ENCODE measurements at regions not wholly inside any gene's neighbourhood (a gene's known extent, or its start where the extent isn't known, plus 50 kb on each side); places are given as distances from the start of the nearest gene placed in this dataset.

- no peak overlapping the region for H3K27ac Mint-ChIP-seq
- H3K9me3 ChIP-seq (ENCODE audit: control insufficient read depth in 2 of 3, low read length in 3 of 3): no peaks in the 10 kb centered on the region
- no peak overlapping the region for H3K27ac ChIP-seq (ENCODE audit: low read depth, low read length)
- no peaks in the 10 kb centered on the region for H3K4me1 Mint-ChIP-seq
- no peaks in the 10 kb centered on the region for H3K27me3 ChIP-seq (ENCODE audit: control insufficient read depth in 2 of 2, insufficient read depth in 2 of 2, low read length in 2 of 2)
- intact Hi-C loops (cut with micrococcal nuclease): no loop called here
- H3K36me3 Mint-ChIP-seq: no peaks in the 10 kb centered on the region
- DNase-seq (no peak), ATAC-seq (no peak)
- no peak overlapping the region for H3K4me3 ChIP-seq (ENCODE audit: low read length)
- H3K27me3 Mint-ChIP-seq: peaks cover 6 to 30% (median 21%) of the 10 kb centered on the region in 5 donors
- peaks cover 0 to 2% (median 0%) of the 10 kb centered on the region in 11 donors for H3K9me3 Mint-ChIP-seq
- no peaks in the 10 kb centered on the region for H3K36me3 ChIP-seq (ENCODE audit: control insufficient read depth in 2 of 3, insufficient read depth in 3 of 3, low read length in 3 of 3)
- ChIA-PET CTCF (no interaction called here), POLR2A (no interaction called here)
- H3K4me3 Mint-ChIP-seq: no peak overlapping the region
- H3K4me1 ChIP-seq (ENCODE audit: control insufficient read depth in 2 of 2, insufficient read depth in 2 of 2, low read length in 2 of 2): no peaks in the 10 kb centered on the region
Observed at GRCh38 chr1:232110281-232111090, 483.9 kb downstream of the DISC1 start.

GRCh38 chr1:232109391-232109790, 482.8 kb downstream of the DISC1 start:
- CTCF ChIA-PET: no interaction called here
- H3K27me3 ChIP-seq (ENCODE audit: control insufficient read depth in 2 of 2, insufficient read depth in 2 of 2, low read length in 2 of 2): no peaks in the 10 kb centered on the region
- H3K27ac Mint-ChIP-seq: no peak overlapping the region
- H3K9me3 Mint-ChIP-seq: peaks cover 0 to 2% (median 0%) of the 10 kb centered on the region in 11 donors
- no peak overlapping the region for H3K4me3 Mint-ChIP-seq
- no peaks in the 10 kb centered on the region for H3K9me3 ChIP-seq (ENCODE audit: control insufficient read depth in 2 of 3, low read length in 3 of 3)
- DNase-seq: no peak
- H3K27me3 Mint-ChIP-seq: peaks cover 6 to 30% (median 21%) of the 10 kb centered on the region in 5 donors
- no peaks in the 10 kb centered on the region for H3K4me1 ChIP-seq (ENCODE audit: control insufficient read depth in 2 of 2, insufficient read depth in 2 of 2, low read length in 2 of 2)
- no peaks in the 10 kb centered on the region for H3K4me1 Mint-ChIP-seq
- H3K27ac ChIP-seq (ENCODE audit: low read depth, low read length): no peak overlapping the region
- H3K4me3 ChIP-seq (ENCODE audit: low read length): no peak overlapping the region
- intact Hi-C loops (cut with micrococcal nuclease): no loop called here
- no peaks in the 10 kb centered on the region for H3K36me3 ChIP-seq (ENCODE audit: control insufficient read depth in 2 of 3, insufficient read depth in 3 of 3, low read length in 3 of 3)
- no peaks in the 10 kb centered on the region for H3K36me3 Mint-ChIP-seq
- no peak for ATAC-seq
- POLR2A ChIA-PET: no interaction called here

- Histone ChIP-seq H3K27me3 (ENCODE audit: control insufficient read depth in 2 of 2, insufficient read depth in 2 of 2, low read length in 2 of 2) (no peaks in the 10 kb centered on the region), H3K36me3 (ENCODE audit: control insufficient read depth in 2 of 3, insufficient read depth in 3 of 3, low read length in 3 of 3) (no peaks in the 10 kb centered on the region), H3K4me1 (ENCODE audit: control insufficient read depth in 2 of 2, insufficient read depth in 2 of 2, low read length in 2 of 2) (no peaks in the 10 kb centered on the region), H3K27ac (ENCODE audit: low read depth, low read length) (no peak overlapping the region), H3K9me3 (ENCODE audit: control insufficient read depth in 2 of 3, low read length in 3 of 3) (no peaks in the 10 kb centered on the region), H3K4me3 (ENCODE audit: low read length) (no peak overlapping the region)
- ChIA-PET POLR2A (no interaction called here), CTCF (no interaction called here)
- no peaks in the 10 kb centered on the region for H3K36me3 Mint-ChIP-seq
- H3K27me3 Mint-ChIP-seq: peaks cover 6 to 30% (median 21%) of the 10 kb centered on the region in 5 donors
- peaks cover 0 to 2% (median 0%) of the 10 kb centered on the region in 11 donors for H3K9me3 Mint-ChIP-seq
- H3K4me3 Mint-ChIP-seq: no peak overlapping the region
- H3K27ac Mint-ChIP-seq: no peak overlapping the region
- DNase-seq (no peak), ATAC-seq (no peak)
- intact Hi-C loops (cut with micrococcal nuclease): no loop called here
- H3K4me1 Mint-ChIP-seq: no peaks in the 10 kb centered on the region
Observed at GRCh38 chr1:232108598-232108997, 482.0 kb downstream of the DISC1 start.

GRCh38 chr1:232106415-232106814, 479.8 kb downstream of the DISC1 start:
- Mint-ChIP-seq H3K27me3 (peaks cover 6 to 25% (median 14%) of the 10 kb centered on the region in 5 donors), H3K9me3 (peaks cover 0 to 3% (median 0%) of the 10 kb centered on the region in 11 donors), H3K27ac (no peak overlapping the region), H3K4me1 (no peaks in the 10 kb centered on the region), H3K4me3 (no peak overlapping the region), H3K36me3 (no peaks in the 10 kb centered on the region)
- Histone ChIP-seq H3K36me3 (ENCODE audit: control insufficient read depth in 2 of 3, insufficient read depth in 3 of 3, low read length in 3 of 3) (no peaks in the 10 kb centered on the region), H3K4me3 (ENCODE audit: low read length) (no peak overlapping the region), H3K27me3 (ENCODE audit: control insufficient read depth in 2 of 2, insufficient read depth in 2 of 2, low read length in 2 of 2) (no peaks in the 10 kb centered on the region), H3K9me3 (ENCODE audit: control insufficient read depth in 2 of 3, low read length in 3 of 3) (no peaks in the 10 kb centered on the region), H3K27ac (ENCODE audit: low read depth, low read length) (no peak overlapping the region), H3K4me1 (ENCODE audit: control insufficient read depth in 2 of 2, insufficient read depth in 2 of 2, low read length in 2 of 2) (no peaks in the 10 kb centered on the region)
- DNase-seq: no peak
- ChIA-PET CTCF (no interaction called here), POLR2A (no interaction called here)
- intact Hi-C loops (cut with micrococcal nuclease): no loop called here
- no peak for ATAC-seq

GRCh38 chr1:232105561-232105960, 479.0 kb downstream of the DISC1 start:
- Mint-ChIP-seq H3K27ac (no peak overlapping the region), H3K4me1 (no peaks in the 10 kb centered on the region)
- H3K4me1 ChIP-seq (ENCODE audit: control insufficient read depth in 2 of 2, insufficient read depth in 2 of 2, low read length in 2 of 2): no peaks in the 10 kb centered on the region

GRCh38 chr1:232101231-232101630, 474.6 kb downstream of the DISC1 start:
- Mint-ChIP-seq H3K27ac (no peak overlapping the region), H3K27me3 (peaks cover 0 to 21% (median 12%) of the 10 kb centered on the region in 5 donors), H3K4me1 (peaks cover 0 to 1% (median 0%) of the 10 kb centered on the region in 7 donors), H3K4me3 (no peak overlapping the region), H3K36me3 (peaks cover 0 to 7% (median 3%) of the 10 kb centered on the region in 5 donors), H3K9me3 (peaks cover 0 to 27% (median 9%) of the 10 kb centered on the region in 11 donors)
- Histone ChIP-seq H3K27ac (ENCODE audit: low read depth, low read length) (no peak overlapping the region), H3K4me3 (ENCODE audit: low read length) (no peak overlapping the region), H3K36me3 (ENCODE audit: control insufficient read depth in 2 of 3, insufficient read depth in 3 of 3, low read length in 3 of 3) (no peaks in the 10 kb centered on the region), H3K9me3 (ENCODE audit: control insufficient read depth in 2 of 3, low read length in 3 of 3) (no peaks in the 10 kb centered on the region), H3K27me3 (ENCODE audit: control insufficient read depth in 2 of 2, insufficient read depth in 2 of 2, low read length in 2 of 2) (no peaks in the 10 kb centered on the region), H3K4me1 (ENCODE audit: control insufficient read depth in 2 of 2, insufficient read depth in 2 of 2, low read length in 2 of 2) (no peaks in the 10 kb centered on the region)
- DNase-seq (no peak), ATAC-seq (no peak)
- ChIA-PET CTCF (interaction anchor here (0.5 kb wide), 1 partner anchor 38 kb away, joined by 4 read pairs; no protein-coding TSS in a partner anchor), POLR2A (no interaction called here)
- intact Hi-C loops (cut with micrococcal nuclease): no loop called here

More at GRCh38 chr1:232105561-232105960, 479.0 kb downstream of the DISC1 start:
- Mint-ChIP-seq H3K27me3 (peaks cover 4 to 17% (median 10%) of the 10 kb centered on the region in 5 donors), H3K9me3 (peaks cover 0 to 3% (median 0%) of the 10 kb centered on the region in 11 donors), H3K4me3 (no peak overlapping the region), H3K36me3 (no peaks in the 10 kb centered on the region)
- ChIA-PET CTCF (no interaction called here), POLR2A (no interaction called here)
- Histone ChIP-seq H3K27me3 (ENCODE audit: control insufficient read depth in 2 of 2, insufficient read depth in 2 of 2, low read length in 2 of 2) (no peaks in the 10 kb centered on the region), H3K36me3 (ENCODE audit: control insufficient read depth in 2 of 3, insufficient read depth in 3 of 3, low read length in 3 of 3) (no peaks in the 10 kb centered on the region), H3K9me3 (ENCODE audit: control insufficient read depth in 2 of 3, low read length in 3 of 3) (no peaks in the 10 kb centered on the region), H3K4me3 (ENCODE audit: low read length) (no peak overlapping the region), H3K27ac (ENCODE audit: low read depth, low read length) (no peak overlapping the region)
- DNase-seq: no peak
- ATAC-seq: no peak
- intact Hi-C loops (cut with micrococcal nuclease): no loop called here

- Histone ChIP-seq H3K36me3 (ENCODE audit: control insufficient read depth in 2 of 3, insufficient read depth in 3 of 3, low read length in 3 of 3) (no peaks in the 10 kb centered on the region), H3K4me1 (ENCODE audit: control insufficient read depth in 2 of 2, insufficient read depth in 2 of 2, low read length in 2 of 2) (no peaks in the 10 kb centered on the region), H3K4me3 (ENCODE audit: low read length) (no peak overlapping the region), H3K27ac (ENCODE audit: low read depth, low read length) (no peak overlapping the region), H3K9me3 (ENCODE audit: control insufficient read depth in 2 of 3, low read length in 3 of 3) (no peaks in the 10 kb centered on the region), H3K27me3 (ENCODE audit: control insufficient read depth in 2 of 2, insufficient read depth in 2 of 2, low read length in 2 of 2) (no peaks in the 10 kb centered on the region)
- Mint-ChIP-seq H3K27me3 (peaks cover 0 to 21% (median 12%) of the 10 kb centered on the region in 5 donors), H3K36me3 (peaks cover 0 to 7% (median 3%) of the 10 kb centered on the region in 5 donors), H3K27ac (no peak overlapping the region), H3K4me1 (peaks cover 0 to 1% (median 0%) of the 10 kb centered on the region in 7 donors), H3K9me3 (peaks cover 0 to 27% (median 9%) of the 10 kb centered on the region in 11 donors), H3K4me3 (no peak overlapping the region)
- ATAC-seq: no peak
- CTCF ChIA-PET: no interaction called here
- POLR2A ChIA-PET: no interaction called here
- no peak for DNase-seq
- intact Hi-C loops (cut with micrococcal nuclease): no loop called here
Observed at GRCh38 chr1:232096751-232097150, 470.2 kb downstream of the DISC1 start.

Data from naive thymus-derived CD4-positive, alpha-beta T cell (primary cell).